Fibroblast of the aortic adventitia (primary cell): ENCODE measurements at regions not wholly inside any gene's neighbourhood (a gene's known extent, or its start where the extent isn't known, plus 50 kb on each side); places are given as distances from the start of the nearest gene placed in this dataset.

Experiments used
- DNase-seq: peaks from one replicate; pipeline ENCODE4 v3.0.0-alpha.2; 2010; ENCODE audit warnings: low read depth
- H3K4me3 ChIP-seq: 2 replicates; pipeline ENCODE4 v1.5.1; 2011; ENCODE audit warnings: low read depth, mild to moderate bottlenecking, control low read depth, low read length, moderate library complexity
- TF ChIP-seq, protein P1 (sequence below): IDR thresholded peaks from 2 replicates; pipeline ENCODE4 v1.5.1; 2011; ENCODE audit warnings: mild to moderate bottlenecking, low read length, control low read depth, inconsistent platforms; ENCODE audit not compliant: insufficient read depth

DNA sequence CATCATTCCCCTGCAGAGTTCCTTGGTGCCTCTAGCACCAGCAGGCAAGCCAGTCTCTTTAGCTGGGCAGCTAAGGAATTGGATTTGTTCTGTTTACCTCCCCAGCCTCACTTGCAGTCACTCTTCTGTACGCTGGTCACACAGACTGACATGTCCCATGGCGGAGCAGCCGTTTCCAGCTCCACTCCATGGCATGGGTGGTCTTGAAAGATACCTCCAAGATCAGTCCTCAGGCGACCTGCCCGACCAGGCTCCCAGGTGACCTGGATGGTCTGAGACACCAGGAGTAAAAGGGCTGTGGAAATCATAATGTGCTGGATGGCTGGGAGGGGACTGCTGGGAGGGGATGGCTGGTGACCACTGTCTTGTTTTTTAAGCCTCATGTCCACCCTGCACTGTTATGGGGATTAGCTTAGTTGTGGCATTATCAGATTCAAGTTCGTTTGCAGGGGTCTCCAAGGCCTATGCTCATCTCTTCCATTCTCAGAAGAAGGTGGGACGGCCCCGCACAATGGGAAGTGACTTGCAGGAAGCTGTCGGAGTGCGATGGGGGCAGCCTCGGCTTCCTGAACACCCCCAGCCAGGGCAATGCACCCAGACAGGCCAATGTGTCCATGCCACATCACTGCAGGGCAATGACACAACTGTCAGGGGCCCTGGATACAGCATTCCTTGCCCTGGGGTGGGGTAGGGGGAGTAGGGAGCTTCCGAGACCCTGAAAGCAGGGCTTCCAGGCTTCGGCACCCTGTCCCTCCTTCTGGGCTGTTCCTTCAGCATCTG, 156.1 kb upstream of the MYCN start:
- H3K4me3 ChIP-seq, result no peak overlapping the region
- TF ChIP-seq, protein P1, sequence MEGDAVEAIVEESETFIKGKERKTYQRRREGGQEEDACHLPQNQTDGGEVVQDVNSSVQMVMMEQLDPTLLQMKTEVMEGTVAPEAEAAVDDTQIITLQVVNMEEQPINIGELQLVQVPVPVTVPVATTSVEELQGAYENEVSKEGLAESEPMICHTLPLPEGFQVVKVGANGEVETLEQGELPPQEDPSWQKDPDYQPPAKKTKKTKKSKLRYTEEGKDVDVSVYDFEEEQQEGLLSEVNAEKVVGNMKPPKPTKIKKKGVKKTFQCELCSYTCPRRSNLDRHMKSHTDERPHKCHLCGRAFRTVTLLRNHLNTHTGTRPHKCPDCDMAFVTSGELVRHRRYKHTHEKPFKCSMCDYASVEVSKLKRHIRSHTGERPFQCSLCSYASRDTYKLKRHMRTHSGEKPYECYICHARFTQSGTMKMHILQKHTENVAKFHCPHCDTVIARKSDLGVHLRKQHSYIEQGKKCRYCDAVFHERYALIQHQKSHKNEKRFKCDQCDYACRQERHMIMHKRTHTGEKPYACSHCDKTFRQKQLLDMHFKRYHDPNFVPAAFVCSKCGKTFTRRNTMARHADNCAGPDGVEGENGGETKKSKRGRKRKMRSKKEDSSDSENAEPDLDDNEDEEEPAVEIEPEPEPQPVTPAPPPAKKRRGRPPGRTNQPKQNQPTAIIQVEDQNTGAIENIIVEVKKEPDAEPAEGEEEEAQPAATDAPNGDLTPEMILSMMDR, result no peak
- DNase-seq, result no peak

DNA sequence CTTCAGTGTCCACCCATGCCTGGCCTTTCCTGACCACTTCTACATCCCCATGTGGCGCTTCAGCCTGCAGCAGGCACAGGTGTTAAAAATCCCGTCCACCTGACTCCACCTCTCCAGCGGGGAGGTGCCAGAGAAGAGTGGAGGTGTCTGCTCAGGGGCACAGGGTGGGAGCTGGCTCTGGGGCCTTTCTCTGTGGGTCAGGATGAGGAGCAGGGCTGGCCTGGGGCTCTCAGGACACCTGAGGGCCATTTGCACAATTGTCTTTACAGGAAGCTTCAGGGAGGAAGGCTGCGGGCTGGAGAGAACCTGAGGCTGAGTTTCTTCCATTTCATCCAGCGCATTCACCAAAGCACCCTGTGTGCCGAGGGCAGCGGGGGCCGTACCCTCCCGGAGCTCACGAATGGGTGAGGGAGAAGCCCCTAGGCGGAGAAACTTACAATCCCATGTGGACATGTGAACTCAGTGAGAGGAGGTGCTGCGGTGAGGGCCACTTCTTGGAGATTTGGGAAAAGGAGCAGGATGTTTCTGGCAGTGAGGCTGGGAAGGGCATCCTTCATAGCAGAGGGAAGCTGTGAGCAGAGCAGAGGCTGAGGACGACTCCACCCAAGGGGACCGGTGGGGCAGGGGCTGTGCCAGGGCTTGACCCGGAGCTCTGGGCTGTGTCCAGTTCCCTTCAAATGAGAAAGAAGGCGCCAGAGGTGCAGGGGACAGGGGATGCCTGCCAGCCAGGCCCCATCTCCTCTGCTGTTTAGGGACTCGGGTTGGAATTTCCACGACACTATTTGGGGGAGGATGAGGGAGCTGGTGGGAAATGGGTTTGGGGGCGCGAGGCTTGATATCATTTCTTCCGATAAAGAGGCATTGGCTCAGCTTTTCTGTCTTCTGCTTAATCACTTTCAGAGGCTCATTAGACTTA, 155.2 kb upstream of the MYCN start:
- DNase-seq, result no peak
- H3K4me3 ChIP-seq, result no peak overlapping the region
- TF ChIP-seq, protein P1, result no peak

DNA sequence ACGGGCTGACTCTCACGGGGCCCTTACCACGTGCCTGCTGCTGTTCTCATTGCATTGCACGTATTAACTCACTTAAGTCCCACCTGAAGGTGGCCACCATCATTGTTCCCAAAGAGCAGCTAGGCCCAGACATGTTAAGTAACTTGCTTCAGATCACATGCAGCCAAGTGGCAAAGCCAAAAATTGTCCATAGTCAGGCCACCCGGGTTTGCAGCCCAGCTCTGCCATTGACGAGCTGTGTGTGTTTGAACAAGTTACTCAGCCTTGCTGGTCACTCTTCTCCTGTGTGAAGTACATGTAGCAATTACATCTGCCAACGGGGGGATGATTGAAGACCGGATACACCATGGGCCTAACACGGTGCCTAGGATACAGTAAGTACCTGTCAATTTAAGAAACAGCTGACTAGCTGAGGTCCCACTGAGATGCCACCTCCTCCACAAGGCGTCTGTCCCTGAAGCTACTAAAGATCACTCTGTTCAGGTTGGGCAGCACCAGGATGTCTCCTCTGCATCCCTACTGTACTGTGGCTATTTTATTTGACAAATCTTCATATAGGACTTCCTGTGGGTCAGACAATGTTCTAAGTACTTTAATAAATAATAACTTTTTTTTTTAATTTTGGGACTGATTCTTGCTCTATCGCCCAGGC, 154.2 kb upstream of the MYCN start:
- H3K4me3 ChIP-seq, result no peak overlapping the region
- TF ChIP-seq, protein P1, result no peak
- DNase-seq, result no peak

DNA sequence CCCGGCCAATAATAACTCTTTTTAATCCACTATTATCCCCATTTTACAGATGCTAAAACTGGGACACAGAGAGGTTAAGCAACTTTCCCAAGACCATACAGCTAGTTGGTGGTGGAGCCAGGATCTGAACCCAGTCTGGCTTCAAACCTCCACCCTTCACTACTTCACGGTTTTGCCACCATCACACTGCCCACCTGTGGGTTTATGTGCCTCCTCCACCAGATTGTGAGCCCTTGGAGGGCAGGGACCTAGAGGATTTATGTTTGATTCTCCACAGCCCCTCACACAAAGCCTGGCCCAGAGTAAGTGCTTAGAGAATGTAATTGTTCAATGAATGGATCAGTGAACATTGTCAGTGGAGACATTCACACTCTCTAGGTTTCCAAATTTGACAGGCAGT, 153.4 kb upstream of the MYCN start:
- no peak for DNase-seq
- no peak overlapping the region for H3K4me3 ChIP-seq
- TF ChIP-seq, protein P1, result no peak

DNA sequence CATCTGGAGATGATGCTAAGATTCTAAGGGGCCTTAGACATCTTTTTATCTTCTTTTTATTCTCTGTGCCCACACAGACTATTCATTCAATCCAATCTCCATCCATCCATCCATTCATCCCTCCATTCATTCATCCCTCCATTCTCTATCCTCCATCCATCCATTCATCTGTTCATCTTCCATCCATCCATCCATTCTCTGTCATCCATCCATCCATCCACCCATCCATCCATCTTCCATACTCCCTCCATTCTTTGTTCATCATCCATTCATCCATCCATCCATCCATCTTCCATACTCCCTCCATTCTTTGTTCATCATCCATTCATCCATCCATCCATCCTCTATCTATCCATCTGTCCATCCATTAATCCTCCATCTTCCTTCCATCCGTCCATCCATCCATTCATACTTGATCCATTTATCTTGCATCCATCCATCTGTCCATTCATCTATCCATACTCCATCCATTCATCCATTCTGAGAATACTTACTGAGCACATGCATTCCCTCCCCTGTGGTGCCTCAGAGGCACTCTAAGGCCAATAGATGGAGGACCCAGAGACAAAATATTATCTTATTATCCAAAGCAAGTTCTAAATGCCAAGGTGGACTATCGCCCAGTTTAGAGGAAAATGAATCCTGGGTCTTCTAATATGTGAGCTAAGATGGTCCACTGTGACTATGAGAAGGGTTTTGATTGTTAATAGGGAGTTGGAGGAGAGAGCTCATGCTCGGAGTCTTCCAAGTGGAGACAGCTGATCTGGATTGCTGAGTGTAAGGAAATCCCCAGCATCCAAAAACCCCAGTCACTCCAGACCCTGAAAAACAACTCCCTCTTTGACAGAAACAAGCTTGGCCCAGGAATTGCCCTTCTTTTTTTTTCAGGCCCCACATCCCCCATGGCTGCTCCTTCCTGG, 152.6 kb upstream of the MYCN start:
- no peak overlapping the region for H3K4me3 ChIP-seq
- TF ChIP-seq, protein P1, result no peak
- DNase-seq, result no peak

DNA sequence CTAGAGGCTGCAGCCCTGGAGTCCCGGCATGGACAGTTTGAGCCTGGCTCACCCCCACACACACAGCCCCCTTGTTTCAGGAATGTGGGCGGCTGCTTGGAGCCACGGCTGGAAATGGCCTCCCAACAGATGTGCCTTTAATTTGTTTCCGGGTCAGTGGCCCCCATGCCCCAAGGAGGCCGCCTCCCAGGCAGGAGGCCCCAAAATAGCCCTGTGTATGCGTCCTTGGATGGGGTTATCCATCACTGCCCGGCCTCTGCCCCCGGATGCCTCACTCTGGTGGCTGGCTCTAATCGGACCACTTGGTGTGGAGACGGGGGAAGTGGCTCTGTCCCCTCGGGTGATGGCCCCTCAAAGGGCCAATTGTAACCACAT, 151.9 kb upstream of the MYCN start:
- no peak overlapping the region for H3K4me3 ChIP-seq
- TF ChIP-seq, protein P1, result no peak
- no peak for DNase-seq
